ENCODE measurements at regions not wholly inside any gene's neighbourhood (a gene's known extent, or its start where the extent isn't known, plus 50 kb on each side); places are given as distances from the start of the nearest gene placed in this dataset.

DNA sequence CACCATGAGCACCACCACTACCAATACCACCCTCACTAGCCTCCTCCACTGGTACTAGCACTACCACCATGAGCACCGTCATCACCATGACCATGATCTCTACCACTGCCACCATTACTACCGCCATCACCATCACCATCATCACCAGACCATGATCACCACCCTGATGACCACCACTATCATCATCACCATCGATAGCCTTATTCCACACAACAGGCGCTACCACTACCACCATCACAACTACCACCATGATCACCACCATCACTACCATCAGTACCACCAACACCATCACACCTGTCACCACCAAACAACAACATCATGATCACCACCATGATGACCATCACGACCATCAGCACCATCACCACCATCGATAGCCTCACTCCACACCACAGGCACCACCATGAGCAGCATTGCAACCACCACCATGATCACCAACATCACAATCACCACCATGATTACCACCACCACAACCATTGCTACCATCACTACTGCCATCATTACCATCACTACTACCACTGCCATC, 56.6 kb upstream of the CASZ1 start:
- H3K27me3 ChIP-seq (ENCODE audit: control insufficient read depth in 4 of 4, insufficient read depth in 4 of 4, low read length in 3 of 4): no peaks in the 10 kb centered on the region
- no peak overlapping the region for H3K9ac ChIP-seq (ENCODE audit: low read depth in 1 of 2, low read length in 2 of 2)
- H3K9me3 ChIP-seq (ENCODE audit: control insufficient read depth in 4 of 4, low read length in 3 of 4): no peaks in the 10 kb centered on the region
- DNase-seq (ENCODE audit: low spot score): no peak
- no peak overlapping the region for H3K4me3 ChIP-seq (ENCODE audit: low read depth in 1 of 3, low read length in 3 of 3)
- TF ChIP-seq RAD21 (IDR thresholded peaks at IDR 0.05): no peak
- TF ChIP-seq, protein P1, sequence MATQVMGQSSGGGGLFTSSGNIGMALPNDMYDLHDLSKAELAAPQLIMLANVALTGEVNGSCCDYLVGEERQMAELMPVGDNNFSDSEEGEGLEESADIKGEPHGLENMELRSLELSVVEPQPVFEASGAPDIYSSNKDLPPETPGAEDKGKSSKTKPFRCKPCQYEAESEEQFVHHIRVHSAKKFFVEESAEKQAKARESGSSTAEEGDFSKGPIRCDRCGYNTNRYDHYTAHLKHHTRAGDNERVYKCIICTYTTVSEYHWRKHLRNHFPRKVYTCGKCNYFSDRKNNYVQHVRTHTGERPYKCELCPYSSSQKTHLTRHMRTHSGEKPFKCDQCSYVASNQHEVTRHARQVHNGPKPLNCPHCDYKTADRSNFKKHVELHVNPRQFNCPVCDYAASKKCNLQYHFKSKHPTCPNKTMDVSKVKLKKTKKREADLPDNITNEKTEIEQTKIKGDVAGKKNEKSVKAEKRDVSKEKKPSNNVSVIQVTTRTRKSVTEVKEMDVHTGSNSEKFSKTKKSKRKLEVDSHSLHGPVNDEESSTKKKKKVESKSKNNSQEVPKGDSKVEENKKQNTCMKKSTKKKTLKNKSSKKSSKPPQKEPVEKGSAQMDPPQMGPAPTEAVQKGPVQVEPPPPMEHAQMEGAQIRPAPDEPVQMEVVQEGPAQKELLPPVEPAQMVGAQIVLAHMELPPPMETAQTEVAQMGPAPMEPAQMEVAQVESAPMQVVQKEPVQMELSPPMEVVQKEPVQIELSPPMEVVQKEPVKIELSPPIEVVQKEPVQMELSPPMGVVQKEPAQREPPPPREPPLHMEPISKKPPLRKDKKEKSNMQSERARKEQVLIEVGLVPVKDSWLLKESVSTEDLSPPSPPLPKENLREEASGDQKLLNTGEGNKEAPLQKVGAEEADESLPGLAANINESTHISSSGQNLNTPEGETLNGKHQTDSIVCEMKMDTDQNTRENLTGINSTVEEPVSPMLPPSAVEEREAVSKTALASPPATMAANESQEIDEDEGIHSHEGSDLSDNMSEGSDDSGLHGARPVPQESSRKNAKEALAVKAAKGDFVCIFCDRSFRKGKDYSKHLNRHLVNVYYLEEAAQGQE (IDR thresholded peaks at IDR 0.05): no peak
- TF ChIP-seq FOXA2 (IDR thresholded peaks at IDR 0.05): no peak
- TF ChIP-seq, protein P2, sequence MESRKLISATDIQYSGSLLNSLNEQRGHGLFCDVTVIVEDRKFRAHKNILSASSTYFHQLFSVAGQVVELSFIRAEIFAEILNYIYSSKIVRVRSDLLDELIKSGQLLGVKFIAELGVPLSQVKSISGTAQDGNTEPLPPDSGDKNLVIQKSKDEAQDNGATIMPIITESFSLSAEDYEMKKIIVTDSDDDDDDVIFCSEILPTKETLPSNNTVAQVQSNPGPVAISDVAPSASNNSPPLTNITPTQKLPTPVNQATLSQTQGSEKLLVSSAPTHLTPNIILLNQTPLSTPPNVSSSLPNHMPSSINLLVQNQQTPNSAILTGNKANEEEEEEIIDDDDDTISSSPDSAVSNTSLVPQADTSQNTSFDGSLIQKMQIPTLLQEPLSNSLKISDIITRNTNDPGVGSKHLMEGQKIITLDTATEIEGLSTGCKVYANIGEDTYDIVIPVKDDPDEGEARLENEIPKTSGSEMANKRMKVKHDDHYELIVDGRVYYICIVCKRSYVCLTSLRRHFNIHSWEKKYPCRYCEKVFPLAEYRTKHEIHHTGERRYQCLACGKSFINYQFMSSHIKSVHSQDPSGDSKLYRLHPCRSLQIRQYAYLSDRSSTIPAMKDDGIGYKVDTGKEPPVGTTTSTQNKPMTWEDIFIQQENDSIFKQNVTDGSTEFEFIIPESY (IDR thresholded peaks at IDR 0.05): no peak
- TF ChIP-seq JUND (IDR thresholded peaks at IDR 0.05): no peak
- TF ChIP-seq YY1 (IDR thresholded peaks at IDR 0.05): no peak
- TF ChIP-seq EGR1 (IDR thresholded peaks at IDR 0.05; ENCODE audit: low read depth in 2 of 2): no peak
- TF ChIP-seq, protein P3, sequence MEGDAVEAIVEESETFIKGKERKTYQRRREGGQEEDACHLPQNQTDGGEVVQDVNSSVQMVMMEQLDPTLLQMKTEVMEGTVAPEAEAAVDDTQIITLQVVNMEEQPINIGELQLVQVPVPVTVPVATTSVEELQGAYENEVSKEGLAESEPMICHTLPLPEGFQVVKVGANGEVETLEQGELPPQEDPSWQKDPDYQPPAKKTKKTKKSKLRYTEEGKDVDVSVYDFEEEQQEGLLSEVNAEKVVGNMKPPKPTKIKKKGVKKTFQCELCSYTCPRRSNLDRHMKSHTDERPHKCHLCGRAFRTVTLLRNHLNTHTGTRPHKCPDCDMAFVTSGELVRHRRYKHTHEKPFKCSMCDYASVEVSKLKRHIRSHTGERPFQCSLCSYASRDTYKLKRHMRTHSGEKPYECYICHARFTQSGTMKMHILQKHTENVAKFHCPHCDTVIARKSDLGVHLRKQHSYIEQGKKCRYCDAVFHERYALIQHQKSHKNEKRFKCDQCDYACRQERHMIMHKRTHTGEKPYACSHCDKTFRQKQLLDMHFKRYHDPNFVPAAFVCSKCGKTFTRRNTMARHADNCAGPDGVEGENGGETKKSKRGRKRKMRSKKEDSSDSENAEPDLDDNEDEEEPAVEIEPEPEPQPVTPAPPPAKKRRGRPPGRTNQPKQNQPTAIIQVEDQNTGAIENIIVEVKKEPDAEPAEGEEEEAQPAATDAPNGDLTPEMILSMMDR (IDR thresholded peaks at IDR 0.05; ENCODE audit: low read depth, low read length, missing input control): no peak
- TF ChIP-seq FOXA1 (IDR thresholded peaks at IDR 0.05): no peak
- TF ChIP-seq NR2F2 (IDR thresholded peaks at IDR 0.05): no peak
- no peak for TF ChIP-seq TAF1 (conservative IDR thresholded peaks at IDR 0.05)
- TF ChIP-seq, protein P4, sequence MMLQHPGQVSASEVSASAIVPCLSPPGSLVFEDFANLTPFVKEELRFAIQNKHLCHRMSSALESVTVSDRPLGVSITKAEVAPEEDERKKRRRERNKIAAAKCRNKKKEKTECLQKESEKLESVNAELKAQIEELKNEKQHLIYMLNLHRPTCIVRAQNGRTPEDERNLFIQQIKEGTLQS (IDR thresholded peaks at IDR 0.05): no peak
- TF ChIP-seq HNF4G (IDR thresholded peaks at IDR 0.05): no peak
- TF ChIP-seq RXRA (IDR thresholded peaks at IDR 0.05): no peak
- TF ChIP-seq GABPA (IDR thresholded peaks at IDR 0.05 in 1 of 2, conservative IDR thresholded peaks at IDR 0.05 in 1 of 2): no peak
- TF ChIP-seq SP1 (IDR thresholded peaks at IDR 0.05): no peak
- TF ChIP-seq HNF4A (conservative IDR thresholded peaks at IDR 0.05): no peak
- no peak overlapping the region for H3K27ac ChIP-seq (ENCODE audit: low read depth in 1 of 2, low read length in 2 of 2)
- peaks cover 0 to 6% (median 5%) of the 10 kb centered on the region in 4 donors for H3K4me1 ChIP-seq (ENCODE audit: control insufficient read depth in 4 of 4, insufficient read depth in 4 of 4, low read length in 3 of 4)
- WGBS: 96% methylated on average over 6 of the region's 6 CpGs
- no peaks in the 10 kb centered on the region for H3K36me3 ChIP-seq (ENCODE audit: control insufficient read depth in 4 of 4, insufficient read depth in 3 of 4, low read depth in 1 of 4, low read length in 3 of 4)

DNA sequence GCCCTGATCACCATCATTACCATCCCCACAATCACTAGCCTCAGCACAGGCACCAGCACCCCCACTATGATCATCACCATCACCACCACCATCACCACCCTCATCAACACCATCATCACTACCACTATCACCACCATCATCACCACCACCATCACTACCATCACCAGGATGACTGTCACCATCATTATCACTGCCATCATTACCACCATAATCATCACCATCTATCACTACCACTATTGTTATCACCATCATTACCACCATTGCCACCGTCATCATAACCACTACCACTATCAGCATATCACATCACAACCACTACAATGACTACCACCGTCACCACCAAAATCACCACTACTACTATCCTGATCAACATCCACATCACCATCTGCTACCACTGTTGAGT, 57.3 kb upstream of the CASZ1 start:
- H3K36me3 ChIP-seq (ENCODE audit: control insufficient read depth in 4 of 4, insufficient read depth in 3 of 4, low read depth in 1 of 4, low read length in 3 of 4): no peaks in the 10 kb centered on the region
- no peak for DNase-seq (ENCODE audit: low spot score)
- H3K27me3 ChIP-seq (ENCODE audit: control insufficient read depth in 4 of 4, insufficient read depth in 4 of 4, low read length in 3 of 4): no peaks in the 10 kb centered on the region
- H3K4me1 ChIP-seq (ENCODE audit: control insufficient read depth in 4 of 4, insufficient read depth in 4 of 4, low read length in 3 of 4): peaks cover 0 to under 1% (median under 1%) of the 10 kb centered on the region in 4 donors
- no peak overlapping the region for H3K27ac ChIP-seq (ENCODE audit: low read depth in 1 of 2, low read length in 2 of 2)
- no peak overlapping the region for H3K4me3 ChIP-seq (ENCODE audit: low read depth in 1 of 3, low read length in 3 of 3)
- no peaks in the 10 kb centered on the region for H3K9me3 ChIP-seq (ENCODE audit: control insufficient read depth in 4 of 4, low read length in 3 of 4)
- WGBS: 89% methylated on average over 2 of the region's 2 CpGs
- no peak overlapping the region for H3K9ac ChIP-seq (ENCODE audit: low read depth in 1 of 2, low read length in 2 of 2)
- TF ChIP-seq, protein P5, sequence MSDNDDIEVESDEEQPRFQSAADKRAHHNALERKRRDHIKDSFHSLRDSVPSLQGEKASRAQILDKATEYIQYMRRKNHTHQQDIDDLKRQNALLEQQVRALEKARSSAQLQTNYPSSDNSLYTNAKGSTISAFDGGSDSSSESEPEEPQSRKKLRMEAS (IDR thresholded peaks at IDR 0.05): no peak
- TF ChIP-seq NR2F2 (IDR thresholded peaks at IDR 0.05) (no peak), HNF4G (IDR thresholded peaks at IDR 0.05) (no peak), GABPA (IDR thresholded peaks at IDR 0.05 in 1 of 2, conservative IDR thresholded peaks at IDR 0.05 in 1 of 2) (no peak), FOXA1 (IDR thresholded peaks at IDR 0.05) (no peak), FOXA2 (IDR thresholded peaks at IDR 0.05) (no peak), RAD21 (IDR thresholded peaks at IDR 0.05) (no peak), JUND (IDR thresholded peaks at IDR 0.05) (no peak)
- TF ChIP-seq, protein P3 (IDR thresholded peaks at IDR 0.05; ENCODE audit: low read depth, low read length, missing input control): no peak
- TF ChIP-seq, protein P1 (IDR thresholded peaks at IDR 0.05): no peak
